ENCODE measurements at regions not wholly inside any gene's neighbourhood (a gene's known extent, or its start where the extent isn't known, plus 50 kb on each side); places are given as distances from the start of the nearest gene placed in this dataset.

- H4K20me1 ChIP-seq (ENCODE audit: insufficient read depth, low read length), result no peaks in the 10 kb centered on the region
- H3K9me3 ChIP-seq (ENCODE audit: low read length), result 0 out of 2 replicates have a peak, but pooled peaks cover 4% of the 10 kb centered on the region
- no peak for DNase-seq (ENCODE audit: low spot score)
- intact Hi-C loops (cut with micrococcal nuclease; ENCODE audit: unreplicated experiment), result no loop called here
- no peak overlapping the region for H3K4me3 ChIP-seq (ENCODE audit: low read depth, low read length, poor library complexity, severe bottlenecking)
- no peaks in the 10 kb centered on the region for H3K79me2 ChIP-seq (ENCODE audit: insufficient read depth, low read depth, low read length)
- no peaks in the 10 kb centered on the region for H3K36me3 ChIP-seq (ENCODE audit: insufficient read depth, low read length)
- no peak overlapping the region for H3K4me2 ChIP-seq (ENCODE audit: low read length)
- POLR2A ChIA-PET, result no interaction called here
- BruUV-seq (replicated peaks), result no TSS peak
- no peak overlapping the region for H2AFZ ChIP-seq (ENCODE audit: low read length)
- TF ChIP-seq CTCF (conservative IDR thresholded peaks at IDR 0.05; ENCODE audit: low read length) (no peak), EZH2phosphoT487 (IDR thresholded peaks at IDR 0.05; ENCODE audit: borderline replicate concordance, low read depth, low read length) (no peak)
- CTCF ChIA-PET (ENCODE audit: unreplicated experiment), result no interaction called here
- H3K4me1 ChIP-seq (ENCODE audit: insufficient read depth, low read length, poor library complexity, severe bottlenecking), result no peaks in the 10 kb centered on the region
- no peaks in the 10 kb centered on the region; the same call in 1 of the 2 replicates for H3K9me2 ChIP-seq (ENCODE audit: insufficient read depth, low read length)
- H3K27ac ChIP-seq (ENCODE audit: low read depth, low read length, poor library complexity, severe bottlenecking), result no peak overlapping the region
Measured at GRCh38 chr5:148897842-148898241, 71.4 kb downstream of the ADRB2 start.

- intact Hi-C loops (cut with micrococcal nuclease; ENCODE audit: unreplicated experiment), result no loop called here
- Histone ChIP-seq H3K4me2 (ENCODE audit: low read length) (no peak overlapping the region), H3K79me2 (ENCODE audit: insufficient read depth, low read depth, low read length) (no peaks in the 10 kb centered on the region), H4K20me1 (ENCODE audit: insufficient read depth, low read length) (no peaks in the 10 kb centered on the region), H3K36me3 (ENCODE audit: insufficient read depth, low read length) (no peaks in the 10 kb centered on the region), H3K27ac (ENCODE audit: low read depth, low read length, poor library complexity, severe bottlenecking) (no peak overlapping the region), H3K9me3 (ENCODE audit: low read length) (0 out of 2 replicates have a peak, but pooled peaks cover 4% of the 10 kb centered on the region), H3K4me3 (ENCODE audit: low read depth, low read length, poor library complexity, severe bottlenecking) (no peak overlapping the region), H3K9me2 (ENCODE audit: insufficient read depth, low read length) (no peaks in the 10 kb centered on the region; the same call in 1 of the 2 replicates), H3K4me1 (ENCODE audit: insufficient read depth, low read length, poor library complexity, severe bottlenecking) (no peaks in the 10 kb centered on the region), H2AFZ (ENCODE audit: low read length) (no peak overlapping the region)
- DNase-seq (ENCODE audit: low spot score), result no peak
- BruUV-seq (replicated peaks), result no TSS peak
- CTCF ChIA-PET (ENCODE audit: unreplicated experiment), result no interaction called here
- POLR2A ChIA-PET, result interaction anchor here (0.5 to 1.8 kb wide), 8 partner anchors 9 to 693 kb away, joined by 3 to 5 read pairs (median 4); no protein-coding TSS in a partner anchor
- no peak for TF ChIP-seq EZH2phosphoT487 (IDR thresholded peaks at IDR 0.05; ENCODE audit: borderline replicate concordance, low read depth, low read length)
- TF ChIP-seq CTCF (conservative IDR thresholded peaks at IDR 0.05; ENCODE audit: low read length), result no peak
Measured at GRCh38 chr5:148898413-148899075, 72.1 kb downstream of the ADRB2 start.

- H3K79me2 ChIP-seq (ENCODE audit: insufficient read depth, low read depth, low read length), result no peaks in the 10 kb centered on the region
- H3K36me3 ChIP-seq (ENCODE audit: insufficient read depth, low read length), result no peaks in the 10 kb centered on the region
- no peaks in the 10 kb centered on the region for H4K20me1 ChIP-seq (ENCODE audit: insufficient read depth, low read length)
- H3K9me2 ChIP-seq (ENCODE audit: insufficient read depth, low read length), result no peaks in the 10 kb centered on the region; the same call in 1 of the 2 replicates
- no peak overlapping the region for H2AFZ ChIP-seq (ENCODE audit: low read length)
- H3K27ac ChIP-seq (ENCODE audit: low read depth, low read length, poor library complexity, severe bottlenecking), result no peak overlapping the region
- no peak for TF ChIP-seq EZH2phosphoT487 (IDR thresholded peaks at IDR 0.05; ENCODE audit: borderline replicate concordance, low read depth, low read length)
- TF ChIP-seq CTCF (conservative IDR thresholded peaks at IDR 0.05; ENCODE audit: low read length), result no peak
- H3K9me3 ChIP-seq (ENCODE audit: low read length), result no peaks in the 10 kb centered on the region
- intact Hi-C loops (cut with micrococcal nuclease; ENCODE audit: unreplicated experiment), result no loop called here
- ChIA-PET POLR2A (interaction anchor here (0.7 to 1.8 kb wide), 3 partner anchors 27 to 70 kb away, joined by 3 to 5 read pairs (median 4); no protein-coding TSS in a partner anchor), CTCF (ENCODE audit: unreplicated experiment) (no interaction called here)
- DNase-seq (ENCODE audit: low spot score), result no peak
- no peak overlapping the region for H3K4me2 ChIP-seq (ENCODE audit: low read length)
- H3K4me1 ChIP-seq (ENCODE audit: insufficient read depth, low read length, poor library complexity, severe bottlenecking), result no peaks in the 10 kb centered on the region
- no peak overlapping the region for H3K4me3 ChIP-seq (ENCODE audit: low read depth, low read length, poor library complexity, severe bottlenecking)
- no TSS peak for BruUV-seq (replicated peaks)
Measured at GRCh38 chr5:148899993-148900392, 73.6 kb downstream of the ADRB2 start.

Measured in OCI-LY7 (cell line).